Astrocyte (in vitro differentiated cells and primary cell): ENCODE measurements at regions not wholly inside any gene's neighbourhood (a gene's known extent, or its start where the extent isn't known, plus 50 kb on each side); places are given as distances from the start of the nearest gene placed in this dataset.

Experiments
- DNase-seq: peaks from one replicate; pipeline ENCODE4 v3.0.0-alpha.2; 2010; ENCODE audit warnings: low read depth
- FAIRE-seq: peaks from 2 replicates; lab custom pipeline; 2011; peaks lifted over from hg19 to GRCh38; lab: Jason Lieb, UNC
- H2AFZ ChIP-seq: 2 replicates; pipeline ENCODE4 v1.6.0; 2012; ENCODE audit warnings: low read depth, low read length, inconsistent platforms
- H3K27ac ChIP-seq: 2 replicates; pipeline ENCODE4 v1.5.1; 2011; ENCODE audit warnings: low read depth, low read length, inconsistent platforms
- H3K27me3 ChIP-seq: 2 replicates; pipeline ENCODE4 v1.6.0; 2011; ENCODE audit warnings: low read length, inconsistent platforms; ENCODE audit not compliant: insufficient read depth
- H3K36me3 ChIP-seq: 2 replicates; pipeline ENCODE4 v1.5.1; 2011; ENCODE audit warnings: low read length, inconsistent platforms; ENCODE audit not compliant: insufficient read depth
- H3K4me1 ChIP-seq: 2 replicates; pipeline ENCODE4 v1.5.1; 2011; ENCODE audit warnings: low read length, inconsistent platforms; ENCODE audit not compliant: insufficient read depth
- H3K4me2 ChIP-seq: 2 replicates; pipeline ENCODE4 v1.6.0; 2012; ENCODE audit warnings: low read length, inconsistent platforms
- H3K4me3 ChIP-seq: 2 replicates; pipeline ENCODE4 v1.5.1; 2011; ENCODE audit warnings: low read depth, mild to moderate bottlenecking, low read length, inconsistent platforms; ENCODE audit not compliant: insufficient read depth
- H3K79me2 ChIP-seq: 2 replicates; pipeline ENCODE4 v1.6.0; 2012; ENCODE audit warnings: mild to moderate bottlenecking, low read length, inconsistent platforms; ENCODE audit not compliant: insufficient read depth
- H3K9ac ChIP-seq: 2 replicates; pipeline ENCODE4 v1.6.0; 2012; ENCODE audit warnings: mild to moderate bottlenecking, low read length, inconsistent platforms
- H3K9me3 ChIP-seq: 2 replicates; pipeline ENCODE4 v1.5.1; 2012; ENCODE audit warnings: low read depth, mild to moderate bottlenecking, low read length, inconsistent platforms; ENCODE audit not compliant: insufficient read depth
- H4K20me1 ChIP-seq: 2 replicates; pipeline ENCODE4 v1.6.0; 2012; ENCODE audit warnings: low read length, inconsistent platforms; ENCODE audit not compliant: insufficient read depth
- H3K27ac Mint-ChIP-seq: one replicate; pipeline ENCODE4 v1.8.0; 2021; ENCODE audit warnings: mild to moderate bottlenecking, mixed read lengths; ENCODE audit not compliant: unreplicated experiment
- H3K27me3 Mint-ChIP-seq: one replicate; pipeline ENCODE4 v1.8.0; 2021; ENCODE audit warnings: low read depth, mixed read lengths; ENCODE audit not compliant: unreplicated experiment
- H3K36me3 Mint-ChIP-seq: one replicate; pipeline ENCODE4 v1.8.0; 2021; ENCODE audit warnings: low read depth, mixed read lengths; ENCODE audit not compliant: unreplicated experiment
- H3K4me1 Mint-ChIP-seq: one replicate; pipeline ENCODE4 v1.8.0; 2021; ENCODE audit warnings: low read depth, mixed read lengths; ENCODE audit not compliant: unreplicated experiment
- H3K4me3 Mint-ChIP-seq: one replicate; pipeline ENCODE4 v1.8.0; 2021; ENCODE audit warnings: mild to moderate bottlenecking, moderate library complexity, mixed read lengths; ENCODE audit not compliant: unreplicated experiment
- H3K9me3 Mint-ChIP-seq: one replicate; pipeline ENCODE4 v1.8.0; 2021; ENCODE audit warnings: mild to moderate bottlenecking, mixed read lengths; ENCODE audit not compliant: unreplicated experiment
- CTCF ChIP-seq: IDR thresholded peaks from 2 replicates; pipeline ENCODE4 v1.5.1; 2011; ENCODE audit warnings: low read depth, mild to moderate bottlenecking, inconsistent platforms, low read length, moderate library complexity; ENCODE audit not compliant: insufficient read depth
- EZH2 ChIP-seq: IDR thresholded peaks from 2 replicates; pipeline ENCODE4 v1.6.1; 2012; ENCODE audit warnings: mild to moderate bottlenecking, low read length, inconsistent platforms; ENCODE audit not compliant: insufficient read depth

- Mint-ChIP-seq H3K36me3 (no peaks in the 10 kb centered on the region), H3K9me3 (peaks cover 2% of the 10 kb centered on the region), H3K4me3 (no peak overlapping the region), H3K27ac (no peak overlapping the region), H3K27me3 (no peaks in the 10 kb centered on the region), H3K4me1 (no peaks in the 10 kb centered on the region)
- no peak for FAIRE-seq
- no peak overlapping the region for H3K27ac ChIP-seq
- no peak overlapping the region for H3K9ac ChIP-seq
- H3K9me3 ChIP-seq = no peaks in the 10 kb centered on the region
- H3K36me3 ChIP-seq = no peaks in the 10 kb centered on the region
- H3K27me3 ChIP-seq = no peaks in the 10 kb centered on the region
- no peaks in the 10 kb centered on the region for H3K79me2 ChIP-seq
- no peak for DNase-seq
- no peak overlapping the region for H3K4me3 ChIP-seq
- no peaks in the 10 kb centered on the region for H3K4me1 ChIP-seq
- no peaks in the 10 kb centered on the region for H4K20me1 ChIP-seq
- H3K4me2 ChIP-seq = no peak overlapping the region
- TF ChIP-seq CTCF = no peak
- TF ChIP-seq EZH2 = no peak
- H2AFZ ChIP-seq = no peak overlapping the region
Measured at GRCh38 chr12:107938446-107938845, 163.9 kb downstream of the ASCL4 start.

- Histone ChIP-seq H3K79me2 (no peaks in the 10 kb centered on the region), H3K9ac (no peak overlapping the region), H3K4me3 (no peak overlapping the region), H3K4me1 (no peaks in the 10 kb centered on the region), H3K4me2 (no peak overlapping the region), H3K27me3 (no peaks in the 10 kb centered on the region), H3K36me3 (no peaks in the 10 kb centered on the region), H4K20me1 (no peaks in the 10 kb centered on the region), H3K9me3 (no peaks in the 10 kb centered on the region), H3K27ac (no peak overlapping the region), H2AFZ (no peak overlapping the region)
- no peaks in the 10 kb centered on the region for H3K4me1 Mint-ChIP-seq
- no peak for DNase-seq
- no peak for FAIRE-seq
- TF ChIP-seq EZH2 (no peak), CTCF (no peak)
- peaks cover 5% of the 10 kb centered on the region for H3K9me3 Mint-ChIP-seq
- H3K36me3 Mint-ChIP-seq = no peaks in the 10 kb centered on the region
- peaks cover 5% of the 10 kb centered on the region for H3K27me3 Mint-ChIP-seq
- H3K27ac Mint-ChIP-seq = no peak overlapping the region
- no peak overlapping the region for H3K4me3 Mint-ChIP-seq
Measured at GRCh38 chr12:107948391-107948945, 174.0 kb downstream of the ASCL4 start.

GRCh38 chr12:107951024-107951423 lies 176.5 kb downstream of the ASCL4 start:
- H3K36me3 Mint-ChIP-seq = no peaks in the 10 kb centered on the region
- Histone ChIP-seq H3K4me1 (no peaks in the 10 kb centered on the region), H4K20me1 (no peaks in the 10 kb centered on the region), H3K9ac (no peak overlapping the region), H3K79me2 (no peaks in the 10 kb centered on the region), H3K9me3 (no peaks in the 10 kb centered on the region), H2AFZ (no peak overlapping the region), H3K4me2 (no peak overlapping the region), H3K27ac (no peak overlapping the region), H3K4me3 (no peak overlapping the region), H3K36me3 (no peaks in the 10 kb centered on the region), H3K27me3 (no peaks in the 10 kb centered on the region)
- H3K4me3 Mint-ChIP-seq = no peak overlapping the region
- DNase-seq (no peak), FAIRE-seq (no peak)
- TF ChIP-seq EZH2 = no peak
- TF ChIP-seq CTCF = no peak
- H3K27ac Mint-ChIP-seq = no peak overlapping the region
- no peaks in the 10 kb centered on the region for H3K4me1 Mint-ChIP-seq
- peaks cover 17% of the 10 kb centered on the region for H3K27me3 Mint-ChIP-seq
- H3K9me3 Mint-ChIP-seq = peaks cover 6% of the 10 kb centered on the region
